22Rv1 (cell line): ENCODE measurements at regions not wholly inside any gene's neighbourhood (a gene's known extent, or its start where the extent isn't known, plus 50 kb on each side); places are given as distances from the start of the nearest gene placed in this dataset.

Source experiments
- ZFX ChIP-seq: fragments of 450-650 bp; IDR thresholded peaks from 2 replicates; pipeline ENCODE4 v1.6.1; 2017; ENCODE audit warnings: antibody characterized with exemption, borderline replicate concordance
- TF ChIP-seq, protein P1 (sequence below): fragments of 450-650 bp; IDR thresholded peaks from 2 replicates; pipeline ENCODE4 v1.5.1; 2017; ENCODE audit warnings: mild to moderate bottlenecking

DNA sequence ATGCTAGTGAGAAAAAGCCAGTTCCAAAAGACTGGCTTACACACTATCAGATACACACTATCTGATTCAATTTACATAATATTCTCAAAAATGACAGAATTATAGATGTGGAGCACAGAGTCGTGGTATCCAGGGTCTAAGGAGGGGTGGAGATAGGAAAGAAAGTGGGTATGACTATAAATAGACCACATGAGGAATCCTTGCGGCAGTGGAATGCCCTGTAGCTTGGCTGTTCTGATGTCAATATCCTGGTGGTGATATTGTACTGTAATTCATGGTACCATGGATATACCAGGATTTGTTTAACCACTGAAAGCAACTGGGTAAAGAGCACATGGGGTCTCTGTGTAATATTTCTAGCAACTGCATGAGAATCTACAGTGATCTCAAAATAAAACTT lies 67.7 kb upstream of the TMEM72 start:
- TF ChIP-seq, protein P1, sequence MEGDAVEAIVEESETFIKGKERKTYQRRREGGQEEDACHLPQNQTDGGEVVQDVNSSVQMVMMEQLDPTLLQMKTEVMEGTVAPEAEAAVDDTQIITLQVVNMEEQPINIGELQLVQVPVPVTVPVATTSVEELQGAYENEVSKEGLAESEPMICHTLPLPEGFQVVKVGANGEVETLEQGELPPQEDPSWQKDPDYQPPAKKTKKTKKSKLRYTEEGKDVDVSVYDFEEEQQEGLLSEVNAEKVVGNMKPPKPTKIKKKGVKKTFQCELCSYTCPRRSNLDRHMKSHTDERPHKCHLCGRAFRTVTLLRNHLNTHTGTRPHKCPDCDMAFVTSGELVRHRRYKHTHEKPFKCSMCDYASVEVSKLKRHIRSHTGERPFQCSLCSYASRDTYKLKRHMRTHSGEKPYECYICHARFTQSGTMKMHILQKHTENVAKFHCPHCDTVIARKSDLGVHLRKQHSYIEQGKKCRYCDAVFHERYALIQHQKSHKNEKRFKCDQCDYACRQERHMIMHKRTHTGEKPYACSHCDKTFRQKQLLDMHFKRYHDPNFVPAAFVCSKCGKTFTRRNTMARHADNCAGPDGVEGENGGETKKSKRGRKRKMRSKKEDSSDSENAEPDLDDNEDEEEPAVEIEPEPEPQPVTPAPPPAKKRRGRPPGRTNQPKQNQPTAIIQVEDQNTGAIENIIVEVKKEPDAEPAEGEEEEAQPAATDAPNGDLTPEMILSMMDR, result no peak
- TF ChIP-seq ZFX, result no peak
